ENCODE measurements at regions not wholly inside any gene's neighbourhood (a gene's known extent, or its start where the extent isn't known, plus 50 kb on each side); places are given as distances from the start of the nearest gene placed in this dataset.

DNA sequence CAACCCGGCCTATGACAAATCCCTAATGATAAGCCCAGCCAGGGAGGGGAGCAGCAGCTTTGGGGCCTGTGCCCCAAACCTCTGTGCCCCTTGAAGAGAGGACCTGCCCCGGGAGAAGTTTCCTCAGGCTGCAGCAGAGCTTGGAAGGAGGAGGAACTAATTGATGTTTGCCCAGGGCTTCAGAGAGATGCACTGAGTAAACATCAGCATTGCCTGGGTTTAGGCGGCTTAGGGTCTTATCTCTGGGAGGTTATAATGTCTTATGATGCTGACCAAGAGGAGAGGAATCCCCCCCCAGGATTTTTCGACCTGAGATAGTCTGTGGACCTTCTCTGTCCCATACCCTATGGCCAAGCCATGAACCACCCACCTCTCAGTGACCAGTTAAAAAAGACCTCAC is 148.7 kb upstream of the SDK2 start:
- Histone ChIP-seq H2AK5ac (ENCODE audit: low read length) (no peak overlapping the region), H3K27ac (ENCODE audit: low read depth, low read length) (no peak overlapping the region), H3K56ac (ENCODE audit: low read length) (no peak overlapping the region), H3K4me1 (ENCODE audit: control insufficient read depth, low read depth, low read length) (no peaks in the 10 kb centered on the region), H4K8ac (ENCODE audit: low read depth, low read length) (no peak overlapping the region), H3K18ac (ENCODE audit: low read length) (no peak overlapping the region), H2BK120ac (ENCODE audit: low read depth, low read length) (no peak overlapping the region), H2BK5ac (ENCODE audit: low read length) (no peak overlapping the region), H3K27me3 (ENCODE audit: insufficient read depth, low read length, poor library complexity) (no peaks in the 10 kb centered on the region), H3K9ac (ENCODE audit: low read length) (no peak overlapping the region), H2BK15ac (replicated peaks; ENCODE audit: low read depth) (no peak overlapping the region), H3K79me2 (ENCODE audit: control insufficient read depth, insufficient read depth, low read length) (no peaks in the 10 kb centered on the region), H3K4ac (ENCODE audit: low read depth, low read length) (no peak overlapping the region), H3K4me2 (ENCODE audit: low read length) (no peak overlapping the region), H3K4me3 (ENCODE audit: low read length) (no peak overlapping the region), H3K23ac (ENCODE audit: low read length) (no peak overlapping the region), H4K5ac (ENCODE audit: low read length) (no peak overlapping the region), H3K36me3 (ENCODE audit: control insufficient read depth, insufficient read depth, low read length) (no peaks in the 10 kb centered on the region), H3K79me1 (ENCODE audit: low read length) (no peaks in the 10 kb centered on the region)
- DNase-seq: no peak
- WGBS (ENCODE audit: extremely low coverage, insufficient coverage, low lambda C conversion rate): no CpG with 5 or more reads among the region's 4 CpGs

GRCh38 chr17:73794336-73794735 is 150.1 kb upstream of the SDK2 start:
- DNase-seq: no peak

GRCh38 chr17:73795730-73796129 is 151.5 kb upstream of the SDK2 start:
- Histone ChIP-seq H2AK5ac (ENCODE audit: low read length) (no peak overlapping the region), H3K36me3 (ENCODE audit: control insufficient read depth, insufficient read depth, low read length) (no peaks in the 10 kb centered on the region), H4K5ac (ENCODE audit: low read length) (no peak overlapping the region), H3K79me2 (ENCODE audit: control insufficient read depth, insufficient read depth, low read length) (no peaks in the 10 kb centered on the region), H3K9ac (ENCODE audit: low read length) (no peak overlapping the region), H2BK15ac (replicated peaks; ENCODE audit: low read depth) (no peak overlapping the region), H3K4me1 (ENCODE audit: control insufficient read depth, low read depth, low read length) (no peaks in the 10 kb centered on the region), H3K27ac (ENCODE audit: low read depth, low read length) (no peak overlapping the region), H2BK5ac (ENCODE audit: low read length) (no peak overlapping the region), H4K8ac (ENCODE audit: low read depth, low read length) (no peak overlapping the region), H3K4me3 (ENCODE audit: low read length) (no peak overlapping the region), H2BK120ac (ENCODE audit: low read depth, low read length) (no peak overlapping the region), H3K27me3 (ENCODE audit: insufficient read depth, low read length, poor library complexity) (no peaks in the 10 kb centered on the region), H3K23ac (ENCODE audit: low read length) (no peak overlapping the region), H3K18ac (ENCODE audit: low read length) (no peak overlapping the region), H3K4ac (ENCODE audit: low read depth, low read length) (no peak overlapping the region), H3K56ac (ENCODE audit: low read length) (no peak overlapping the region), H3K4me2 (ENCODE audit: low read length) (no peak overlapping the region), H3K79me1 (ENCODE audit: low read length) (no peaks in the 10 kb centered on the region)
- WGBS (ENCODE audit: extremely low coverage, insufficient coverage, low lambda C conversion rate): no CpG with 5 or more reads among the region's 2 CpGs
- DNase-seq: no peak

More at GRCh38 chr17:73794336-73794735, 150.1 kb upstream of the SDK2 start:
- no peaks in the 10 kb centered on the region for H3K79me2 ChIP-seq (ENCODE audit: control insufficient read depth, insufficient read depth, low read length)
- no peak overlapping the region for H3K4me3 ChIP-seq (ENCODE audit: low read length)
- no peak overlapping the region for H3K9ac ChIP-seq (ENCODE audit: low read length)
- H3K79me1 ChIP-seq (ENCODE audit: low read length): no peaks in the 10 kb centered on the region
- H2BK5ac ChIP-seq (ENCODE audit: low read length): no peak overlapping the region
- H2BK15ac ChIP-seq (replicated peaks; ENCODE audit: low read depth): no peak overlapping the region
- no peak overlapping the region for H2BK120ac ChIP-seq (ENCODE audit: low read depth, low read length)
- H3K18ac ChIP-seq (ENCODE audit: low read length): no peak overlapping the region
- no peak overlapping the region for H3K56ac ChIP-seq (ENCODE audit: low read length)
- no peak overlapping the region for H3K4ac ChIP-seq (ENCODE audit: low read depth, low read length)
- H3K27ac ChIP-seq (ENCODE audit: low read depth, low read length): no peak overlapping the region
- H3K4me1 ChIP-seq (ENCODE audit: control insufficient read depth, low read depth, low read length): no peaks in the 10 kb centered on the region
- H3K27me3 ChIP-seq (ENCODE audit: insufficient read depth, low read length, poor library complexity): no peaks in the 10 kb centered on the region
- H2AK5ac ChIP-seq (ENCODE audit: low read length): no peak overlapping the region
- no peaks in the 10 kb centered on the region for H3K36me3 ChIP-seq (ENCODE audit: control insufficient read depth, insufficient read depth, low read length)
- no peak overlapping the region for H3K23ac ChIP-seq (ENCODE audit: low read length)
- H4K5ac ChIP-seq (ENCODE audit: low read length): no peak overlapping the region
- WGBS (ENCODE audit: extremely low coverage, insufficient coverage, low lambda C conversion rate): no CpG with 5 or more reads among the region's 7 CpGs
- H4K8ac ChIP-seq (ENCODE audit: low read depth, low read length): no peak overlapping the region
- no peak overlapping the region for H3K4me2 ChIP-seq (ENCODE audit: low read length)

GRCh38 chr17:73797594-73798110 is 153.4 kb upstream of the SDK2 start:
- Histone ChIP-seq H3K56ac (ENCODE audit: low read length) (no peak overlapping the region), H3K27ac (ENCODE audit: low read depth, low read length) (no peak overlapping the region), H3K4me3 (ENCODE audit: low read length) (no peak overlapping the region), H3K27me3 (ENCODE audit: insufficient read depth, low read length, poor library complexity) (no peaks in the 10 kb centered on the region), H4K5ac (ENCODE audit: low read length) (no peak overlapping the region), H4K8ac (ENCODE audit: low read depth, low read length) (no peak overlapping the region), H3K4ac (ENCODE audit: low read depth, low read length) (no peak overlapping the region), H3K23ac (ENCODE audit: low read length) (no peak overlapping the region), H3K4me1 (ENCODE audit: control insufficient read depth, low read depth, low read length) (no peaks in the 10 kb centered on the region), H3K79me2 (ENCODE audit: control insufficient read depth, insufficient read depth, low read length) (no peaks in the 10 kb centered on the region), H3K36me3 (ENCODE audit: control insufficient read depth, insufficient read depth, low read length) (no peaks in the 10 kb centered on the region), H2BK15ac (replicated peaks; ENCODE audit: low read depth) (no peak overlapping the region), H2BK120ac (ENCODE audit: low read depth, low read length) (no peak overlapping the region), H3K79me1 (ENCODE audit: low read length) (no peaks in the 10 kb centered on the region), H2AK5ac (ENCODE audit: low read length) (no peak overlapping the region), H3K4me2 (ENCODE audit: low read length) (no peak overlapping the region), H2BK5ac (ENCODE audit: low read length) (no peak overlapping the region), H3K9ac (ENCODE audit: low read length) (no peak overlapping the region), H3K18ac (ENCODE audit: low read length) (no peak overlapping the region)
- DNase-seq: no peak
- WGBS (ENCODE audit: extremely low coverage, insufficient coverage, low lambda C conversion rate): no CpG with 5 or more reads among the region's 4 CpGs

DNA sequence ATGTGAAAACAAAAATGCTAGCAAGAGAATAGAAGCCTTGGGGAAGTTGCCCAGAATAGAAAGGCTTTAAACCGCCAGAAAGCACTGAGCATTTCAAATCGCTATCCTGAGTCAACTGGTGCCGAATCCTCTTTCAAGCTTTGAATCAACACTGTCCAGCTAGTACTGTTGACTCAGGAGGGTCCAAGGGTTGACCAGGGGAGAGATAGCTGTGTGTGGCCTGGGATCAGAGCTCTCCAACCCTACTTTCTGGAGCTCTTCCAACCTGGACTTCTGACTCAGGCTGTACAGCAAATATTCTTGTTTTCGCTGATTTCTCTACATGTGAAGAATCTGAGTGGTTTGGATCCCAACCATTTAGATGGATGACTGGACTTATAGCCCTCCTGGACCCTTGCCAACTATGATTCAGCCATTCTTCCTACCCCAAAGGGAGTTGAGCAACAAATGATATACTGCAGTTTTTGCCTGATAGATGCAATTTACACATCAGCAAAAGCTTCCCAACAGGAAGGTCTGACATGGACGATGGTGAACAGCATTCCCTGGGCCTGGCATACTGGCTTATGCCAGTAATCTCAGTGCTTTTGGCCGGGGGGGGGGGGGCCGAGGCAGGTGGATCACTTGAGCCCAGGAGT is 154.0 kb upstream of the SDK2 start:
- no peaks in the 10 kb centered on the region for H3K79me2 ChIP-seq (ENCODE audit: control insufficient read depth, insufficient read depth, low read length)
- no peak overlapping the region for H3K23ac ChIP-seq (ENCODE audit: low read length)
- H3K27me3 ChIP-seq (ENCODE audit: insufficient read depth, low read length, poor library complexity): no peaks in the 10 kb centered on the region
- H2BK15ac ChIP-seq (replicated peaks; ENCODE audit: low read depth): no peak overlapping the region
- H3K27ac ChIP-seq (ENCODE audit: low read depth, low read length): no peak overlapping the region
- H3K36me3 ChIP-seq (ENCODE audit: control insufficient read depth, insufficient read depth, low read length): no peaks in the 10 kb centered on the region
- no peak overlapping the region for H3K4me2 ChIP-seq (ENCODE audit: low read length)
- no peak overlapping the region for H2AK5ac ChIP-seq (ENCODE audit: low read length)
- H3K9ac ChIP-seq (ENCODE audit: low read length): no peak overlapping the region
- no peak overlapping the region for H3K4me3 ChIP-seq (ENCODE audit: low read length)
- no peaks in the 10 kb centered on the region for H3K4me1 ChIP-seq (ENCODE audit: control insufficient read depth, low read depth, low read length)
- no peak overlapping the region for H2BK120ac ChIP-seq (ENCODE audit: low read depth, low read length)
- no peak overlapping the region for H3K56ac ChIP-seq (ENCODE audit: low read length)
- no peak overlapping the region for H2BK5ac ChIP-seq (ENCODE audit: low read length)
- no peak overlapping the region for H3K4ac ChIP-seq (ENCODE audit: low read depth, low read length)
- no peak for DNase-seq
- no peak overlapping the region for H3K18ac ChIP-seq (ENCODE audit: low read length)
- H4K8ac ChIP-seq (ENCODE audit: low read depth, low read length): no peak overlapping the region
- H4K5ac ChIP-seq (ENCODE audit: low read length): no peak overlapping the region
- no peaks in the 10 kb centered on the region for H3K79me1 ChIP-seq (ENCODE audit: low read length)
- no CpG with 5 or more reads among the region's 7 CpGs for WGBS (ENCODE audit: extremely low coverage, insufficient coverage, low lambda C conversion rate)

DNA sequence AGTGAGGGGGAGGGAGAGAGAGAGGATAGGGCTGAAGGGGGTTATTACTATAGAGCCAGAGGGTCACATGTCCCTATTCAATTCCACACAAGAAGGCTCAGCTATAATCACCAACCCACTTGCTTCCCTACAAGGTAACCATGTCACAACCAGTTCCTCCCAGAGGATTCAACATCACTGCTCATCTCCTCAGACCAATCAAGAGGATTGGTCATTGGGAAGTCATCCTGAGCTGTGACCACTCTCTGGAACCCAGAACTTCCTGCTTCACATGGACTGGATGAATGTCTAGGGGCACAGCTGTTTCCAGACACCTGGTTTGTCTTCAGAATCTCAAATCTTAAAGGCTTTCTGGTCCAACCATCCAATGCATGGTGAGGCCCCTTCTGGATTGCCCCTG is 154.9 kb upstream of the SDK2 start:
- no peak overlapping the region for H3K18ac ChIP-seq (ENCODE audit: low read length)
- H3K4me1 ChIP-seq (ENCODE audit: control insufficient read depth, low read depth, low read length): peaks cover 6% of the 10 kb centered on the region
- H2AK5ac ChIP-seq (ENCODE audit: low read length): no peak overlapping the region
- H3K79me2 ChIP-seq (ENCODE audit: control insufficient read depth, insufficient read depth, low read length): no peaks in the 10 kb centered on the region
- H4K8ac ChIP-seq (ENCODE audit: low read depth, low read length): no peak overlapping the region
- H3K79me1 ChIP-seq (ENCODE audit: low read length): no peaks in the 10 kb centered on the region
- H3K36me3 ChIP-seq (ENCODE audit: control insufficient read depth, insufficient read depth, low read length): no peaks in the 10 kb centered on the region
- H3K9ac ChIP-seq (ENCODE audit: low read length): no peak overlapping the region
- H3K23ac ChIP-seq (ENCODE audit: low read length): no peak overlapping the region
- H2BK120ac ChIP-seq (ENCODE audit: low read depth, low read length): no peak overlapping the region
- H3K56ac ChIP-seq (ENCODE audit: low read length): no peak overlapping the region
- no peak overlapping the region for H2BK5ac ChIP-seq (ENCODE audit: low read length)
- no peaks in the 10 kb centered on the region for H3K27me3 ChIP-seq (ENCODE audit: insufficient read depth, low read length, poor library complexity)
- H4K5ac ChIP-seq (ENCODE audit: low read length): no peak overlapping the region
- no peak overlapping the region for H3K27ac ChIP-seq (ENCODE audit: low read depth, low read length)
- no peak overlapping the region for H3K4ac ChIP-seq (ENCODE audit: low read depth, low read length)
- no peak overlapping the region for H2BK15ac ChIP-seq (replicated peaks; ENCODE audit: low read depth)
- no peak for DNase-seq
- H3K4me3 ChIP-seq (ENCODE audit: low read length): no peak overlapping the region
- no peak overlapping the region for H3K4me2 ChIP-seq (ENCODE audit: low read length)

Measured in mesendoderm (in vitro differentiated cells).